Upper lobe of left lung (tissue), 4 donors: ENCODE measurements at regions not wholly inside any gene's neighbourhood (a gene's known extent, or its start where the extent isn't known, plus 50 kb on each side); places are given as distances from the start of the nearest gene placed in this dataset.

ENCODE experiments used
- CTCF ChIP-seq, 6 experiments: fragments of 450-650 bp in 4 of 6; fragments of 200-600 bp in 2 of 6; sonication (generic) in 2 of 6; IDR thresholded peaks; one replicate each; pipeline ENCODE4 v1.5.1; 2016 to 2019; ENCODE audit warnings: antibody characterized with exemption in 6 of 6
- EP300 ChIP-seq, 4 donors: sonication (generic); formaldehyde crosslinking; IDR thresholded peaks; one replicate each; pipeline ENCODE4 v1.5.1; 2017; ENCODE audit warnings: antibody characterized with exemption in 4 of 4, control low read depth in 2 of 4
- POLR2A ChIP-seq, 4 donors: fragments of 450-650 bp; IDR thresholded peaks; one replicate each; pipeline ENCODE4 v1.5.1; 2016 to 2017; ENCODE audit warnings: antibody characterized with exemption in 4 of 4, mild to moderate bottlenecking in 2 of 4
- POLR2AphosphoS5 ChIP-seq, 2 donors: sonication (generic); formaldehyde crosslinking; IDR thresholded peaks; one replicate each; pipeline ENCODE4 v1.5.1; 2017; ENCODE audit warnings: antibody characterized with exemption in 2 of 2

- TF ChIP-seq CTCF (IDR thresholded peaks at IDR 0.05) (no peak), POLR2A (IDR thresholded peaks at IDR 0.05) (no peak), EP300 (IDR thresholded peaks at IDR 0.05) (no peak), POLR2AphosphoS5 (IDR thresholded peaks at IDR 0.05) (no peak)
Measured at GRCh38 chr17:79231766-79232287, 157.2 kb downstream of the ENGASE start.
